NOMO-1 treated with dmso at 0.1 percent for 144 hours (cell line): ENCODE measurements at regions not wholly inside any gene's neighbourhood (a gene's known extent, or its start where the extent isn't known, plus 50 kb on each side); places are given as distances from the start of the nearest gene placed in this dataset.
A peak's percentile ranks its signal among the peaks of the same experiment; 100 is the strongest.

Experiments used
- DNase-seq: peaks from one replicate; lab custom pipeline; 2025; ENCODE audit not compliant: unreplicated experiment; lab: John Stamatoyannopoulos, UW

DNA sequence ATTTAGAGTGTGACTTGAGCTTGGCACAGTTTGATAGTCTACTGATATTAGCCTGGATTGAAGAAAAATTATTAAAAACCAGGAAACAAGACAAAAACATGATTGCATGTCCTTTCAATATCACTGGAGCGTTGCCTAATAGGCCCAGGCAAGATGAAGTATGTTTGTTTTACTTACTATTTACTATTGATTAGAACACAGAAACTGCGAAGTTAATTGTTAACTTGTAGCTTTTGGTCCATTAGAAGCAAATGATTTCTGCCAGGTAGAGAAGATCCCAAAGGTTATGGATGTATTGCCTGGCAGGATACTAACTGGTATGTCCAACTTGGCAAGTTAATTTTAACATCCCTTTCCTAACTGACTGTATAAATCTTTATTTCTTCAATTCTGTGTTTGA is 268.9 kb downstream of the ETNK1 start:
- DNase-seq: no peak

- no peak for DNase-seq
Observed at GRCh38 chr12:22899184-22899583, 274.2 kb downstream of the ETNK1 start.

GRCh38 chr12:22900401-22900800 is 275.4 kb downstream of the ETNK1 start:
- DNase-seq: no peak

- no peak for DNase-seq
Observed at GRCh38 chr12:22904485-22904884, 279.5 kb downstream of the ETNK1 start.

DNA sequence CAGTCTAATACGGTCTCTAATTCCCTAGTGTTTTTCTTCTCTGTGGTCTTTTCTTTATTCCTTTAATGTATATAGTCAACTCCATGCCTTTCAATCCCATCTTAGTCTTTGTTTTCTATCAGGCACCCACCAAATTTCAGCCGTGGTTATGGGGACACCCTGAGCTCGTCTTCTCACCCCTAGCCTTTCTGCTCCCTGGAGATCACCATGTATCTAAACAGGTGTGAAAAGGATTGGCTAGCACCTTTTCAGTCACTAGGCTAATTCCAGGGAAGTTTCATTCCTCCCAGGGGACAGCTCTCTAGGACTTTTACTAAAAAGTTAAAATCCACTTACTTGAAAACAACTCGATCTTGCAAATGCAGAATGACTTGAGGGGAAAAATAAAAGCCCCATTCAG is 291.3 kb downstream of the ETNK1 start:
- DNase-seq: no peak

- no peak for DNase-seq
Observed at GRCh38 chr12:22916815-22917214, 291.8 kb downstream of the ETNK1 start.

GRCh38 chr12:22919883-22920282 is 294.9 kb downstream of the ETNK1 start:
- no peak for DNase-seq

- no peak for DNase-seq
Observed at GRCh38 chr12:22923768-22924167, 298.8 kb downstream of the ETNK1 start.

GRCh38 chr12:22924391-22924790 is 299.4 kb downstream of the ETNK1 start:
- no peak for DNase-seq

- DNase-seq: no peak
Observed at GRCh38 chr12:22925623-22926022, 300.7 kb downstream of the ETNK1 start.

- DNase-seq: no peak
Observed at GRCh38 chr12:22932431-22932830, 307.5 kb downstream of the ETNK1 start.

DNA sequence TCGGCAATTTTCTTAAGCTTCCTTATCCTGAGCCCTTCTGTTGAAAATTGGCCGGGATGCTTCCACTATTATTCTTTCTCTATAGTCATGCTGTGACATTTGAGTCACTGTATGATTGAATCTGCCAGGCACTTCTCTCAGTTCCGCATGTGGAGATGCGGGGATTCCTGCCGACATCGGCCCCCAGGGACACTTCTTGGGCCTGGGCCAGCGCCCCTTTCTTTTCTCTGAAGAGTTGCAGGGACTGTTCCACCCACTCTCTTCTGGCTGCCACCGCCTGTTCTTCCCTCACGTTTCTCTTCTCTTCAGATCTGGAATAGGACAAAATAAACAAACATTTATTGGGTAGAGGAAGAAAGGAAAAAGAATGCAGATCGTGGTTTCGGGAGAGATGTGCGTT is 310.1 kb downstream of the ETNK1 start:
- peak; percentile 0 for DNase-seq

DNA sequence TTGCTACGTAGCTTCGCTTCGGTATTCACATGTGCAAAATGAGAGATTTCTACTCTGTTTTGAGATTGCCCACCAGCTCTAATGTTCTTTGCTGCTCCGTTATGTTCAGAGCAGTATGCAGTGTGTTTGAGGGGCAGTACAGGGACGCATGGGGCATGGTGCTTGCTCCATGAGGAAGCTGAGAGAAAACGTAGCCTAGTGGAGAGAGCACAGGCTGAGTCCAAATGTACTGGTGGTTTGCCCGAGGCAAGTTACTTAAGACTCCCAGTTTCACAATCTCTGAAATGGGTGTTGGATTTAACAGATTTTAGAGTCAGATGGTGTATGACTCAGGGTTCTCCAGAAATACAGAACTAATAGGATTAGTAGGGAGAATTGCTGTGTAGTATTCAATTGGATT is 310.5 kb downstream of the ETNK1 start:
- DNase-seq: peak; percentile 0

DNA sequence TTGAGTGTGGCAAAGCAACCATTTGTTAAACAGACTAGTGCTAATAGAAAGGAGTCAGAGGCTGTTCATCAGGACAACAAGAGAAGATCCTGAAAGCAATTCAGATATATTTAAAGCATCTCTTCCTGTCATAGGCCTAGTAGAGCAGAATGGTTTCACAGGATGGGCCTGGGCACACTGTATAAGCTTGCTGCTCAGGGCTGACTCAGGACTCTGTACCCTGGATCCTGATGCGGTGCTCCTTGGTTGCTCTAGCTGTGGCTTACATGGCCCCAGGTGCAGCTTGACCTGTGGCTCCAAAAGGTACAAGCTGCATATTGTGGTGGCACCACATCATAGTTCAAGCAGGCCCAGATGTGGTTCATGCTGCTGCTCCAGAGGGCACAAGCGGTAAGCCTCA is 313.4 kb downstream of the ETNK1 start:
- DNase-seq: no peak

DNA sequence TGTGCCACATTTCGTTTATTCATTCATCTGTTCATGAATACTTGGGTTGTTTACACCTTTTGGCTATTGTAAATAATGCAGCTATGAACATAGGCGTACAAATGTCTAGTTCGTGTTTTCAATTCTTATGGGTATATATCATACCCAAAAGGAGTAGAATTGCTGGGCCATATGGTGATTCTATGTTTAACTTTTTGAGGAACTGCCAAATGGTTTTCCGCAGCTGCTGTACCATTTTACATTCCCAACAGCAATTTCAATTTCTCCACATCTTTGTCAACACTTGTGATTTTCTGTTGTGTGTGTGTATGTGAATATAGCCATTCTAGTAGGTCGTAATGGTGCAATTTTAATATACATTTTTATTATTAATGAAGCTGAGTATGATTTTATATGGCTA is 326.2 kb downstream of the ETNK1 start:
- no peak for DNase-seq

- DNase-seq: no peak
Observed at GRCh38 chr12:22956690-22957089, 331.7 kb downstream of the ETNK1 start.

DNA sequence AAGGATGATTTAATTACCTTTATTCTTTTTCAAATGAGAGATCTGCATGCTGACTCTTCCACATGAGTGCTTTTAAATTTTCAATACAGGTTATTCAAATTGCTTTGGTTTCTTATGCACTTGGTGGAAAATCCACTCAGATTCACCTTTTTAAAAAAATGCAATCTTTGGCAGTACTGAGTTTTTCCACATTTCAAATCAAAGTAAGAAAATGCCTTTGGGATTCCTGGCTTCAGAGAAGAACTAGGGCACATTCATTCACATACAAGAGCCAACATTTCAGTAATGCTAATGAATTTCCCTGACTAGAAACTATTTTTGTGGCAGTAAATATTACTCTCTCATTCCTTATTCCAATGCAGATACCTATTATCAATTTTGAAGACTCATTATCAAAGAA is 342.2 kb downstream of the ETNK1 start:
- no peak for DNase-seq

- no peak for DNase-seq
Observed at GRCh38 chr12:22969521-22969920, 344.6 kb downstream of the ETNK1 start.

GRCh38 chr12:22971247-22971646 is 346.3 kb downstream of the ETNK1 start:
- no peak for DNase-seq

- DNase-seq: no peak
Observed at GRCh38 chr12:22971701-22972191, 346.8 kb downstream of the ETNK1 start.

GRCh38 chr12:22974865-22975264 is 349.9 kb downstream of the ETNK1 start:
- no peak for DNase-seq

DNA sequence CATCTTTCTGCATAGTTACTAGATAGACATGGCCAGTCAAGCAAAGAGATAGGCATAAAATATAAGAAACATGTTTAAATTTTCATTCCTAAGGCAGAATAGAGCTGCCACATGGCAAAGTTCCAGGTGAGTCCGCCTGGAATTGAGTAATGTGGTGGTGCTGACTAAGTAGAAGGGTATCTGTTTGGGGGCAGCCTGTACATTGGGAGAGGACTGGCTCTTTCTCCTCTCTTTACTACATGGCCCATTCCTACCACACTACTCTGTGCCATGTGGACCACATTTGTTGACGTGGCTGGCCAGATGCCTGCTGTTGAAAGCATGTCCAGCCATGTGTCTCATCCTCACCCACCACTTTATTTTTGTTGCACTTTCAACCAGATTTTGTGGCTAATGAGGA is 354.0 kb downstream of the ETNK1 start:
- DNase-seq: no peak

GRCh38 chr12:22979854-22980469 is 355.0 kb downstream of the ETNK1 start:
- DNase-seq: no peak
